ENCODE measurements at regions not wholly inside any gene's neighbourhood (a gene's known extent, or its start where the extent isn't known, plus 50 kb on each side); places are given as distances from the start of the nearest gene placed in this dataset.

GRCh38 chr5:67474597-67475238, 278.1 kb upstream of the CD180 start:
- POLR2A ChIA-PET: no interaction called here

DNA sequence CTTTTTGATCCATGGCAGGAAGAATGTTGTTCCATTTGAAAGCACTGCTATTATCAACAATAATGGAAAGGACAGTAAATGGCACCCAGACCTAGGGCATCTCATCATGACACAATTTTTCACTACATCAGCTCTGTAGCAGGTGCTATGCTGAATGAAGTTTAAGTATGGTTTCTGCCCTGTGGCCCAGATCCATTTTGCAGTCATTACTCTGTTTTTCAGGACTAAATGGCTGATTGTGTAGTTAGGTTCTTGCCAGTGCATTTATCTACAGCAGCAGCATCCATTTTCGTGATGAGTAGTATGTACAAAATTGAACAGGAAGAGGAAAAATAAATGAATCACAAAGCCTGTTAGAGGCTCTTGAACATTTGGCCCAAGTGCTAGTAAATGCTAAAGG, 270.5 kb upstream of the CD180 start:
- H3K9me3 ChIP-seq (ENCODE audit: control insufficient read depth in 2 of 3, low read length in 3 of 3): no peaks in the 10 kb centered on the region
- no peaks in the 10 kb centered on the region for H3K36me3 Mint-ChIP-seq
- intact Hi-C loops (cut with micrococcal nuclease): no loop called here
- no peak for DNase-seq
- no peaks in the 10 kb centered on the region for H3K4me1 ChIP-seq (ENCODE audit: control insufficient read depth in 2 of 2, insufficient read depth in 2 of 2, low read length in 2 of 2)
- H3K27me3 ChIP-seq (ENCODE audit: control insufficient read depth in 2 of 2, insufficient read depth in 2 of 2, low read length in 2 of 2): no peaks in the 10 kb centered on the region
- ChIA-PET POLR2A (interaction anchor here (0.8 kb wide), 1 partner anchor 346 kb away, joined by 3 read pairs; no protein-coding TSS in a partner anchor), CTCF (no interaction called here)
- H3K9me3 Mint-ChIP-seq: peaks cover 0 to 3% (median 0%) of the 10 kb centered on the region in 11 donors
- H3K36me3 ChIP-seq (ENCODE audit: control insufficient read depth in 2 of 3, insufficient read depth in 3 of 3, low read length in 3 of 3): no peaks in the 10 kb centered on the region
- no peak overlapping the region for H3K27ac ChIP-seq (ENCODE audit: low read depth, low read length)
- no peak overlapping the region for H3K4me3 Mint-ChIP-seq
- no peaks in the 10 kb centered on the region for H3K27me3 Mint-ChIP-seq
- no peak overlapping the region for H3K27ac Mint-ChIP-seq
- H3K4me3 ChIP-seq (ENCODE audit: low read length): no peak overlapping the region
- no peak for ATAC-seq
- peaks cover 0 to 2% (median 0%) of the 10 kb centered on the region in 7 donors for H3K4me1 Mint-ChIP-seq

More at GRCh38 chr5:67474597-67475238, 278.1 kb upstream of the CD180 start:
- H3K36me3 Mint-ChIP-seq: peaks cover 0 to 2% (median 0%) of the 10 kb centered on the region in 5 donors
- H3K27ac Mint-ChIP-seq: no peak overlapping the region
- Histone ChIP-seq H3K27ac (ENCODE audit: low read depth, low read length) (no peak overlapping the region), H3K4me1 (ENCODE audit: control insufficient read depth in 2 of 2, insufficient read depth in 2 of 2, low read length in 2 of 2) (no peaks in the 10 kb centered on the region), H3K27me3 (ENCODE audit: control insufficient read depth in 2 of 2, insufficient read depth in 2 of 2, low read length in 2 of 2) (no peaks in the 10 kb centered on the region), H3K4me3 (ENCODE audit: low read length) (no peak overlapping the region), H3K36me3 (ENCODE audit: control insufficient read depth in 2 of 3, insufficient read depth in 3 of 3, low read length in 3 of 3) (no peaks in the 10 kb centered on the region), H3K9me3 (ENCODE audit: control insufficient read depth in 2 of 3, low read length in 3 of 3) (no peaks in the 10 kb centered on the region)
- peaks cover 0 to 6% (median 3%) of the 10 kb centered on the region in 5 donors for H3K27me3 Mint-ChIP-seq
- ATAC-seq (no peak), DNase-seq (no peak)
- H3K9me3 Mint-ChIP-seq: peaks cover 0 to 6% (median 0%) of the 10 kb centered on the region in 11 donors
- H3K4me1 Mint-ChIP-seq: peaks cover 0 to 13% (median 8%) of the 10 kb centered on the region in 7 donors
- intact Hi-C loops (cut with micrococcal nuclease): no loop called here
- H3K4me3 Mint-ChIP-seq: no peak overlapping the region
- CTCF ChIA-PET: no interaction called here

DNA sequence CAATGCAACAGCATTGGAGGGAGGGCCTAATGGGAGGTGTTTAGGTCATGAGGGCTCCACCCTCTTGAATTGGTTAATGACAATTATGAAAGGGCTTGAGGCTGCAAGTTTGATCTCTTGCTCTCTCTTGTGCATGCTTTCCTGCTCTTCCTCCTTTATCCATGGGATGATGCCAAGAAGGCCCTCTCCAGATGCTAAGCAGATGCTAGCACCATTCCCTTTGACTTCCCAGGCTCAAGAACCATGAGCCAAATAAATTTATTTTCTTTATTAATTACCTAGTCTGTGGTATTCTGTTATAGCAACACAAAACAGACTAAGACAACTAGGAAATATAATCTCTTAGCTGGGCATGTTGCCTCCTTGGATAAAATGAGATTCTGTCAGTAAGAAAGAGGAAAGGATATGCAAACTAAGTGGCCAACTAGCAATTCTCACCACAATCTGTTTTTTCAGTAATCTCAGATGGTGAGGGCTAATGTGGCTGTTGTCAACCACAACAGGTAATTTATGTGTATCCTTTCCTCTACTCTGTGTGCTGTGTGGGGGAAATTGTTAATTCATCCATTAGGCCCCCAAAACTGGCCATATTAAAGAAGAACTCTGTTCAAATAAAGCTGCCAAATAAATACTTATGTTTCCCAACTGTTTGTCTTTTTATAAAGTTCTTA, 269.1 kb upstream of the CD180 start:
- ATAC-seq (no peak), DNase-seq (no peak)
- Mint-ChIP-seq H3K27ac (no peak overlapping the region), H3K9me3 (peaks cover 0 to 3% (median 0%) of the 10 kb centered on the region in 11 donors), H3K27me3 (no peaks in the 10 kb centered on the region), H3K36me3 (no peaks in the 10 kb centered on the region), H3K4me3 (no peak overlapping the region), H3K4me1 (peaks cover 0 to 2% (median 0%) of the 10 kb centered on the region in 7 donors)
- no peaks in the 10 kb centered on the region for H3K9me3 ChIP-seq (ENCODE audit: control insufficient read depth in 2 of 3, low read length in 3 of 3)
- H3K27me3 ChIP-seq (ENCODE audit: control insufficient read depth in 2 of 2, insufficient read depth in 2 of 2, low read length in 2 of 2): no peaks in the 10 kb centered on the region
- no peaks in the 10 kb centered on the region for H3K4me1 ChIP-seq (ENCODE audit: control insufficient read depth in 2 of 2, insufficient read depth in 2 of 2, low read length in 2 of 2)
- H3K27ac ChIP-seq (ENCODE audit: low read depth, low read length): no peak overlapping the region
- intact Hi-C loops (cut with micrococcal nuclease): no loop called here
- H3K4me3 ChIP-seq (ENCODE audit: low read length): no peak overlapping the region
- CTCF ChIA-PET: interaction anchor here (0.5 kb wide), 1 partner anchor 177 kb away, joined by 4 read pairs; no protein-coding TSS in a partner anchor
- H3K36me3 ChIP-seq (ENCODE audit: control insufficient read depth in 2 of 3, insufficient read depth in 3 of 3, low read length in 3 of 3): no peaks in the 10 kb centered on the region
- POLR2A ChIA-PET: no interaction called here

- POLR2A ChIA-PET: no interaction called here
- Mint-ChIP-seq H3K4me3 (no peak overlapping the region), H3K27ac (no peak overlapping the region), H3K9me3 (no peaks in the 10 kb centered on the region), H3K4me1 (no peaks in the 10 kb centered on the region), H3K27me3 (no peaks in the 10 kb centered on the region), H3K36me3 (no peaks in the 10 kb centered on the region)
- ATAC-seq: no peak
- intact Hi-C loops (cut with micrococcal nuclease): no loop called here
- Histone ChIP-seq H3K4me3 (ENCODE audit: low read length) (no peak overlapping the region), H3K4me1 (ENCODE audit: control insufficient read depth in 2 of 2, insufficient read depth in 2 of 2, low read length in 2 of 2) (no peaks in the 10 kb centered on the region), H3K27ac (ENCODE audit: low read depth, low read length) (no peak overlapping the region), H3K27me3 (ENCODE audit: control insufficient read depth in 2 of 2, insufficient read depth in 2 of 2, low read length in 2 of 2) (no peaks in the 10 kb centered on the region), H3K9me3 (ENCODE audit: control insufficient read depth in 2 of 3, low read length in 3 of 3) (no peaks in the 10 kb centered on the region), H3K36me3 (ENCODE audit: control insufficient read depth in 2 of 3, insufficient read depth in 3 of 3, low read length in 3 of 3) (no peaks in the 10 kb centered on the region)
- CTCF ChIA-PET: no interaction called here
- no peak for DNase-seq
Observed at GRCh38 chr5:67462147-67462546, 265.5 kb upstream of the CD180 start.

GRCh38 chr5:67459253-67459652, 262.7 kb upstream of the CD180 start:
- no peak overlapping the region for H3K27ac ChIP-seq (ENCODE audit: low read depth, low read length)
- CTCF ChIA-PET: no interaction called here
- Mint-ChIP-seq H3K4me3 (no peak overlapping the region), H3K27me3 (no peaks in the 10 kb centered on the region), H3K36me3 (no peaks in the 10 kb centered on the region), H3K27ac (no peak overlapping the region), H3K4me1 (peaks cover 0 to 12% (median 5%) of the 10 kb centered on the region in 7 donors), H3K9me3 (no peaks in the 10 kb centered on the region)
- no peaks in the 10 kb centered on the region for H3K4me1 ChIP-seq (ENCODE audit: control insufficient read depth in 2 of 2, insufficient read depth in 2 of 2, low read length in 2 of 2)
- H3K27me3 ChIP-seq (ENCODE audit: control insufficient read depth in 2 of 2, insufficient read depth in 2 of 2, low read length in 2 of 2): no peaks in the 10 kb centered on the region
- no peak overlapping the region for H3K4me3 ChIP-seq (ENCODE audit: low read length)
- DNase-seq (no peak), ATAC-seq (no peak)
- H3K9me3 ChIP-seq (ENCODE audit: control insufficient read depth in 2 of 3, low read length in 3 of 3): no peaks in the 10 kb centered on the region
- POLR2A ChIA-PET: interaction anchor here (0.7 kb wide), 1 partner anchor 21 kb away, joined by 3 read pairs; no protein-coding TSS in a partner anchor
- H3K36me3 ChIP-seq (ENCODE audit: control insufficient read depth in 2 of 3, insufficient read depth in 3 of 3, low read length in 3 of 3): no peaks in the 10 kb centered on the region
- intact Hi-C loops (cut with micrococcal nuclease): no loop called here

DNA sequence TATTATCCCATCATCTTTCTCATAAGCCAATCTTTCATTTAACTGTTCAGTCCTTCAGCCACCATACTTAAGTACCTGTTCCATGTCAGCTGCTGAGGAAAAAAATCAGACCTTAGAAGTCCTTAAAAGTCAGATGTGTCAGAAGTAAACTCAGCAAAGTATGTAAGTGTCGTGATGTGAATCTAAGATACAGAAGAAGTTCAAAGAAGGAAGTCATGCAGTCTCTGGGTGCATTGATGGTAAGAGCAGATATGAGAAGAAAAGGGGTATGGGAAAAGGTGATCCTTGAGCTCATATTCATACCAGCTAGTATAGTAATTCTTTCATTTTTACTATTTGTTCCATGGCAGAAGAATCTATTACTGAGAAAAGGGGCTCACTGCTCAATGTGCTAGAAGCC, 259.4 kb upstream of the CD180 start:
- no peak overlapping the region for H3K4me3 Mint-ChIP-seq
- POLR2A ChIA-PET: no interaction called here
- peaks cover 0 to 15% (median 5%) of the 10 kb centered on the region in 7 donors for H3K4me1 Mint-ChIP-seq
- peaks cover 0 to 4% (median 0%) of the 10 kb centered on the region in 5 donors for H3K27me3 Mint-ChIP-seq
- Histone ChIP-seq H3K4me3 (ENCODE audit: low read length) (no peak overlapping the region), H3K4me1 (ENCODE audit: control insufficient read depth in 2 of 2, insufficient read depth in 2 of 2, low read length in 2 of 2) (no peaks in the 10 kb centered on the region), H3K27me3 (ENCODE audit: control insufficient read depth in 2 of 2, insufficient read depth in 2 of 2, low read length in 2 of 2) (no peaks in the 10 kb centered on the region), H3K27ac (ENCODE audit: low read depth, low read length) (no peak overlapping the region), H3K9me3 (ENCODE audit: control insufficient read depth in 2 of 3, low read length in 3 of 3) (no peaks in the 10 kb centered on the region), H3K36me3 (ENCODE audit: control insufficient read depth in 2 of 3, insufficient read depth in 3 of 3, low read length in 3 of 3) (no peaks in the 10 kb centered on the region)
- peak overlapping the region in 1 of 9 donors; percentile 3 for H3K27ac Mint-ChIP-seq
- DNase-seq: no peak
- CTCF ChIA-PET: no interaction called here
- H3K9me3 Mint-ChIP-seq: peaks cover 0 to 2% (median 0%) of the 10 kb centered on the region in 11 donors
- H3K36me3 Mint-ChIP-seq: peaks cover 0 to 3% (median 0%) of the 10 kb centered on the region in 5 donors
- intact Hi-C loops (cut with micrococcal nuclease): no loop called here
- no peak for ATAC-seq
